ENCODE measurements at regions not wholly inside any gene's neighbourhood (a gene's known extent, or its start where the extent isn't known, plus 50 kb on each side); places are given as distances from the start of the nearest gene placed in this dataset.
"Not testable (repeated sequence)": the region's sequence is repeated elsewhere in the genome, so short reads cannot be mapped to it uniquely, and the experiment has no call there.

DNA sequence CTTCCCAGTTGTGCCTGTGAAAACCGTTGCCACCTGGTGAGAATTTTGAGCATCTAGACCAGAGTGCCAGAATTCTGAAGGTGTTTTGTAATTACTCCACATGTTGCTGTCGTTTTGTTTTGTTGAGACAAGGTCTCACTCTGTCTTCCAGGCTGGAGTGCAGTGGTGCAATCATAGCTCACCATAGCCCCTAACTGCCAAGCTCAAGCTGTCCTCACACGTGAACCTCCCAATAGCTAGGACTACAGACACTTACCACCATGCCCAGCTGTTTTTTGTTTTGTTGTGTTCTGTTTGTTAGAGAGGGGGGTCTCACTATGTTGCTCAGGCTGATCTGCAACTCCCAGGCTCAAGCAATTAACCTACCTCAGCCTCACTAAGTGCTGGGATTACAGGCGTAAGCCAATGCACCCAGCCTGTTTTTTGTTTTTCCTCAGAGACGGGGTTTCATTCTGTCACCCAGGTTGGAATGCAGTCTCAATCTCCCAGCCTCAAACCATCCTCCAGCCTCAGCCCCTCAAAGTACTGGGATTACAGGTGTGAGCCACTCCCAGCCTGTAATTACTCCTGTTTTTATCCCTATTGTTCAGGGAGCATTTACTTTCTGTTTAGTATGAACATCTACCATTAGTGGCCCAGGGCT lies 121.1 kb upstream of the DMRT1 start:
- no peak for DNase-seq (ENCODE audit: insufficient read length, low spot score, missing footprints)
- Histone ChIP-seq H3K79me2 (ENCODE audit: insufficient read depth, low read length) (peaks cover 76% of the 10 kb centered on the region), H4K20me1 (ENCODE audit: insufficient read depth, low read length) (peaks cover 11% of the 10 kb centered on the region), H2AFZ (ENCODE audit: low read length) (no peak overlapping the region), H3K4me3 (ENCODE audit: insufficient read depth, low read length) (no peak overlapping the region), H3K4me2 (ENCODE audit: insufficient read depth, low read length) (no peak overlapping the region), H3K9me3 (ENCODE audit: low read depth, low read length) (no peaks in the 10 kb centered on the region), H3K27ac (ENCODE audit: low read depth, low read length) (no peak overlapping the region), H3K36me3 (ENCODE audit: insufficient read depth, low read length) (peaks cover 23% of the 10 kb centered on the region), H3K27me3 (ENCODE audit: insufficient read depth, low read length) (no peaks in the 10 kb centered on the region), H3K4me1 (ENCODE audit: insufficient read depth, low read length) (peaks cover 17% of the 10 kb centered on the region)
- no peak for TF ChIP-seq CTCF (IDR thresholded peaks at IDR 0.05; ENCODE audit: extremely low read depth, low read depth, low read length)

DNA sequence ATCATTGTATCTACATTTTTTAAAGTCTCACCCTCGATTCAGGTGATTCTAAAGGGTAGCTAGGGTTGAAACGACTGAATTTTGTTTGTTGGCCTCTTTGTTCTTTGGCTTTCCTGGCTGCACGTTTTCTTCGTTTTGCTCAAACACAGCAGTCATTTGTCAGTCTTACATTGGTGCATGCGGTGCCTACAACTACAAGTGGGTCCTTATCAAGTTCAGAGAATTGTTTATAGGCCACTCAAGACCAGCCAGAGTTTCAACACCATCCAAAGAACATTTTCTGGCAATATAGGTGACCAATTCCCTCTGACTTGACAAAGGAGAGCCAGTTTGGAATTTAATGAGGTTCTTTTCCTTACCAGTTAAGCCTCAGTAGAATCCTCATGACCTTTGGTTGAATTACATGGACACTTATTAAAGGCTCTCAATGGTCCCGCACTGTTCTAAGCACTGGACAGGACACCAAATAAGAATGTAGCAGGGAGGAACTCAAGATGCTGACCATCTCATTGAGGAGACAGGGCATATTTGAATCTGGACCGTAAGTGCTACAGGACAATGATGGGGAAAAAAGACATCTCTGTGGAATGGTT lies 119.0 kb upstream of the DMRT1 start:
- Histone ChIP-seq H2AFZ (ENCODE audit: low read length) (no peak overlapping the region), H3K4me1 (ENCODE audit: insufficient read depth, low read length) (peaks cover 2% of the 10 kb centered on the region), H3K4me2 (ENCODE audit: insufficient read depth, low read length) (no peak overlapping the region), H3K79me2 (ENCODE audit: insufficient read depth, low read length) (peaks cover 64% of the 10 kb centered on the region), H3K27me3 (ENCODE audit: insufficient read depth, low read length) (no peaks in the 10 kb centered on the region), H3K36me3 (ENCODE audit: insufficient read depth, low read length) (peaks cover 23% of the 10 kb centered on the region), H3K9me3 (ENCODE audit: low read depth, low read length) (no peaks in the 10 kb centered on the region), H3K27ac (ENCODE audit: low read depth, low read length) (no peak overlapping the region), H4K20me1 (ENCODE audit: insufficient read depth, low read length) (peaks cover 11% of the 10 kb centered on the region), H3K4me3 (ENCODE audit: insufficient read depth, low read length) (no peak overlapping the region)
- no peak for DNase-seq (ENCODE audit: insufficient read length, low spot score, missing footprints)
- no peak for TF ChIP-seq CTCF (IDR thresholded peaks at IDR 0.05; ENCODE audit: extremely low read depth, low read depth, low read length)

DNA sequence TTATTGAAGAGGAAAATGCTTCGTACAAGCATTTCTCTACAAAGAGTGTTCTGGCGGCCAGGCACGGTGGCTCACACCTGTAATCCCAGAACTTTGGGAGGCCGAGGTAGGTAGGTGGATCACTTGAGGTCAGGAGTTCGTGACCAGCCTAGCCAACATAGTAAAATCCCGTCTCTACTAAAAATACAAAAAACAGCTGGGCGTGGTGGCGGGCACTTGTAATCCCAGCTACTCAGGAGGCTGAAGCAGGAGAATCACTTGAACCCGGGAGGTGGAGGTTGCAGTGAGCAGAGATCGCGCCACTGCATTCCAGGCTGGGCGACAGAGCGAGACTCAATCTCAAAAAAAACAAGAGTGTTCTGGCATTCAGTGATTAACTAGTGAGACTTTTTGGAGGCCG lies 117.0 kb upstream of the DMRT1 start:
- not testable (repeated sequence) for H3K27me3 ChIP-seq (ENCODE audit: insufficient read depth, low read length); H3K4me3 ChIP-seq (ENCODE audit: insufficient read depth, low read length); H3K27ac ChIP-seq (ENCODE audit: low read depth, low read length); H2AFZ ChIP-seq (ENCODE audit: low read length); H3K9me3 ChIP-seq (ENCODE audit: low read depth, low read length); H3K4me2 ChIP-seq (ENCODE audit: insufficient read depth, low read length); DNase-seq (ENCODE audit: insufficient read length, low spot score, missing footprints); H3K4me1 ChIP-seq (ENCODE audit: insufficient read depth, low read length)
- peaks cover 23% of the 10 kb centered on the region for H3K36me3 ChIP-seq (ENCODE audit: insufficient read depth, low read length)
- peaks cover 54% of the 10 kb centered on the region for H3K79me2 ChIP-seq (ENCODE audit: insufficient read depth, low read length)
- H4K20me1 ChIP-seq (ENCODE audit: insufficient read depth, low read length), result peaks cover 11% of the 10 kb centered on the region

DNA sequence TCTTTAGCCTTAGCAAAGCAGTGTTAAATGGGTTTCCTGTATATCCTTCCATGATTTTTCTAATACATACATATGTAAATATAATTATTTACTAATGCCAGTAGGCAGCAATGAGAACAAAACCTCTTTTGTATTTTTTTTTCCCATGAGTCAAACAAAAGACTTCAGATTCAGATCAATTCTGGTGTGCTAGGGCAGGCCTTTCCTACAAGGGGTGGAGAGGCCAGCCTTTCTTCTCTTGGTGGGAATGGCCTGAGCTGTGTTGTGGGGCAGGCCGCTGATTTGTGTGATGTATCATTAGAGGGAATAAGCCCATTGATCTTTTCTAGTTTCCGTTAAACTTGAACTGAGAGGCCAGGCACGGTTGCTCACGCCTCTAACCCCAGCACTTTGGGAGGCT lies 115.5 kb upstream of the DMRT1 start:
- Histone ChIP-seq H3K4me2 (ENCODE audit: insufficient read depth, low read length) (no peak overlapping the region), H3K79me2 (ENCODE audit: insufficient read depth, low read length) (peaks cover 39% of the 10 kb centered on the region), H3K27me3 (ENCODE audit: insufficient read depth, low read length) (no peaks in the 10 kb centered on the region), H3K36me3 (ENCODE audit: insufficient read depth, low read length) (peaks cover 28% of the 10 kb centered on the region), H2AFZ (ENCODE audit: low read length) (no peak overlapping the region), H3K4me1 (ENCODE audit: insufficient read depth, low read length) (no peaks in the 10 kb centered on the region), H3K9me3 (ENCODE audit: low read depth, low read length) (no peaks in the 10 kb centered on the region), H3K27ac (ENCODE audit: low read depth, low read length) (no peak overlapping the region), H4K20me1 (ENCODE audit: insufficient read depth, low read length) (peaks cover 9% of the 10 kb centered on the region), H3K4me3 (ENCODE audit: insufficient read depth, low read length) (no peak overlapping the region)
- DNase-seq (ENCODE audit: insufficient read length, low spot score, missing footprints), result no peak
- no peak for TF ChIP-seq CTCF (IDR thresholded peaks at IDR 0.05; ENCODE audit: extremely low read depth, low read depth, low read length)
